Mucosa of descending colon (tissue), 3 donors: ENCODE measurements at regions not wholly inside any gene's neighbourhood (a gene's known extent, or its start where the extent isn't known, plus 50 kb on each side); places are given as distances from the start of the nearest gene placed in this dataset.

Experiments
- ATAC-seq: fragments of 200-7000 bp; cut with Tn5 transposase; one replicate; pipeline ENCODE4 v1.9.1; 2020; ENCODE audit warnings: mild to moderate bottlenecking, moderate library complexity
- DNase-seq, 3 donors: peaks; one replicate each; pipeline ENCODE4 v3.0.0-alpha.2; 2020
- H3K36me3 ChIP-seq: fragments of 200-600 bp; one replicate; pipeline ENCODE4 v1.8.0; 2021; ENCODE audit warnings: low read depth, mild to moderate bottlenecking
- H3K4me1 ChIP-seq: fragments of 200-600 bp; one replicate; pipeline ENCODE4 v1.8.0; 2021; ENCODE audit warnings: low read depth, mild to moderate bottlenecking
- H3K4me3 ChIP-seq: fragments of 200-600 bp; one replicate; pipeline ENCODE4 v1.8.0; 2021; ENCODE audit warnings: mild to moderate bottlenecking
- H3K9me3 ChIP-seq: fragments of 200-600 bp; one replicate; pipeline ENCODE4 v1.8.0; 2021; ENCODE audit warnings: mild to moderate bottlenecking
- CTCF ChIP-seq: fragments of 200-600 bp; IDR thresholded peaks from one replicate; pipeline ENCODE4 v1.8.0; 2022; ENCODE audit warnings: antibody characterized with exemption, mild to moderate bottlenecking
- intact Hi-C, 2 donors: fragments of 100-400 bp; cut with DNase I in 1 of 2; cut with micrococcal nuclease in 1 of 2; formaldehyde crosslinking; loops; one replicate each; pipeline versions ENCODE4 v1.11.0 to v1.11.1; 2022; cut with DNase I, micrococcal nuclease
- donor health status: DM: no; HTN: no; CAD: no; lungs with moderate emphysema.
- donor health status: DM: no; HTN: no; CAD: no.
- donor health status: DM: no; HTN: yes; CAD: no.

GRCh38 chr15:37783290-37783689 lies 151.2 kb upstream of the TMCO5A start:
- Histone ChIP-seq H3K4me3 (no peak overlapping the region), H3K4me1 (no peaks in the 10 kb centered on the region), H3K36me3 (no peaks in the 10 kb centered on the region), H3K9me3 (no peaks in the 10 kb centered on the region)
- TF ChIP-seq CTCF, result no peak
- intact Hi-C loops, result no loop called here
- DNase-seq, result no peak
- ATAC-seq, result no peak

GRCh38 chr15:37788330-37788729 lies 146.1 kb upstream of the TMCO5A start:
- ATAC-seq (no peak), DNase-seq (no peak)
- H3K9me3 ChIP-seq, result no peaks in the 10 kb centered on the region
- TF ChIP-seq CTCF, result no peak
- no peak overlapping the region for H3K4me3 ChIP-seq
- no peaks in the 10 kb centered on the region for H3K36me3 ChIP-seq
- intact Hi-C loops, result no loop called here
- no peaks in the 10 kb centered on the region for H3K4me1 ChIP-seq

DNA sequence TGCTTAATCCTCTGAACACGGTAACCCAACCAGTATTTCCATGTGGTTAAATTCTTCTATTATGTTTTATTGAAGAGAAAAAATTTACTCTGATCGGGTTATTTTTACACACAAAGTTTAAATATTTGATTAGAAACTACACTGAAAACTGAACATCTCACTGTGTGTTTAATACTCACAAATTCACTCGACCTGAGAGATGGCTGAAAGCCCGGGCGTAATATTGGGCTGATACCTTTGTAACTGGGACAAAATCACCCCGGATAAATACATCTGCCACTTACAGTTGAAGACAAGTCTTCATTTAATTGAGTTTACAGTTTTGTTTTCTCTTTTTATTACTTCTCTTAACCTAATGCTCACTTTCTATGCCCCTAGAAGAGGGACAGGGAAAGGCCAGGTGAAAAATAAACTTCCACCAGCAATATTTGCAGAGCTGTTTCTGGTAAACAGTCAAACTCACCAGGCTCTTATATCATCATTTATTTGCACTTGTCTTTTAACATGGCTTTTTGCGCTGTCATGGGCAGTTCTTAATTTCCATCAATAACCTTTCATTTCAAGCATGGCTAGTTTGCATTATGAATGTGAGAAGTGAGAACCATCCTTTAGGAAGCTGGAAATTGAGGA lies 145.6 kb upstream of the TMCO5A start:
- ATAC-seq (no peak), DNase-seq (no peak)
- Histone ChIP-seq H3K4me1 (no peaks in the 10 kb centered on the region), H3K36me3 (no peaks in the 10 kb centered on the region), H3K4me3 (no peak overlapping the region), H3K9me3 (no peaks in the 10 kb centered on the region)
- intact Hi-C loops, result no loop called here
- TF ChIP-seq CTCF, result no peak

GRCh38 chr15:37789397-37789786 lies 145.0 kb upstream of the TMCO5A start:
- no peak for TF ChIP-seq CTCF
- DNase-seq (no peak), ATAC-seq (no peak)
- H3K9me3 ChIP-seq, result no peaks in the 10 kb centered on the region
- no peaks in the 10 kb centered on the region for H3K36me3 ChIP-seq
- intact Hi-C loops, result no loop called here
- H3K4me3 ChIP-seq, result no peak overlapping the region
- no peaks in the 10 kb centered on the region for H3K4me1 ChIP-seq

DNA sequence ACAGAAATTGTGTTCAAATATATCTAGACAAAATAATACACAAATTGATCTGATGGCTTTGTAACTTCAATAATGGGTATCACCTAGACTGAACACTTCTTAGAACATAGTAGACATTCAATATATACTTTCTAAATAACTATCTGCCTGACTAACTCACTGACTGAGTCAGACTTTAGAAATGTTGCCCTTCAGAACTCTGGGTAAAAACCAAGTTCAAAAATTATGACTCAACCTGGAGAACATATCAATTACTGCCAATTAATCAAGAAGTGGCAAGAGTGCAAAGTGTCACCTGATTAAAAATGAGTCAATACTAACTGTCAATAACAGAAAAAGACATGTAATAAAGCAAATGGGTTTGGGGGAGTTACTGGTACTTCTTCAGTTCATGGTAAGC lies 144.6 kb upstream of the TMCO5A start:
- DNase-seq, result no peak
- intact Hi-C loops, result no loop called here

More for the DNA sequence above, 144.6 kb upstream of the TMCO5A start:
- Histone ChIP-seq H3K36me3 (no peaks in the 10 kb centered on the region), H3K4me3 (no peak overlapping the region), H3K9me3 (no peaks in the 10 kb centered on the region), H3K4me1 (no peaks in the 10 kb centered on the region)
- ATAC-seq, result no peak
- no peak for TF ChIP-seq CTCF
